HCT116 (cell line): ENCODE measurements at regions not wholly inside any gene's neighbourhood (a gene's known extent, or its start where the extent isn't known, plus 50 kb on each side); places are given as distances from the start of the nearest gene placed in this dataset.

Source experiments
- ATAC-seq: fragments of 200-7000 bp; cut with Tn5 transposase; 2 replicates; pipeline ENCODE4 v1.9.1; 2020; ENCODE audit warnings: mild to moderate bottlenecking, moderate library complexity
- BruUV-seq: library from RNA; stranded (reverse); fragments of 400-500 nt; replicated peaks from 2 replicates; lab custom pipeline; 2021; lab: Mats Ljungman, UMichigan
- CTCF ChIA-PET: fragments of 300-600 bp; sonication (Branson Sonifier 250); formaldehyde crosslinking; loops from one replicate; lab custom pipeline; 2021; ENCODE audit warnings: antibody characterized with exemption; lab: Charles Lee
- POLR2A ChIA-PET: fragments of 300-600, 350-600 bp; sonication (Branson Sonifier 250); formaldehyde crosslinking; loops from one replicate; lab custom pipeline; 2021; ENCODE audit warnings: antibody characterized with exemption; lab: Charles Lee
- RAD21 ChIA-PET, 2 experiments: fragments of 300-600 bp; sonication (Branson Sonifier 250); formaldehyde crosslinking; loops; one replicate each; lab custom pipeline; 2023; ENCODE audit warnings: low total read pairs in 2 of 2; ENCODE audit not compliant: uncharacterized antibody in 2 of 2, unreplicated experiment in 2 of 2, low non-redundant PET in 1 of 2; lab: Charles Lee
- DNase-seq: peaks from one replicate; pipeline ENCODE4 v3.0.0-alpha.2; 2010; ENCODE audit warnings: low read depth, low spot score
- H2AFZ ChIP-seq: fragments of 200-600 bp; shearing (Covaris generic), sonication (generic); 2 replicates; pipeline ENCODE4 v1.6.1; 2017; ENCODE audit warnings: low read depth, mixed run types, mixed read lengths, antibody characterized with exemption, low read length; ENCODE audit not compliant: poor library complexity, severe bottlenecking
- H3K27ac ChIP-seq: 2 replicates; pipeline ENCODE4 v1.5.1; 2012; ENCODE audit warnings: low read depth, low read length
- H3K27me3 ChIP-seq: fragments of 200-600 bp; sonication (generic); 2 replicates; pipeline ENCODE4 v1.6.1; 2016; ENCODE audit warnings: mixed run types, low read length, mixed read lengths; ENCODE audit not compliant: insufficient read depth
- H3K36me3 ChIP-seq, 2 experiments: fragments of 200-500 bp in 1 of 2; fragments of 200-600 bp in 1 of 2; sonication (Bioruptor generic) in 1 of 2; sonication (generic) in 1 of 2; 2 replicates each; pipeline versions ENCODE4 v1.5.1 to v1.6.1; 2014 to 2016; ENCODE audit warnings: low read length in 2 of 2, inconsistent platforms in 1 of 2, mixed read lengths in 1 of 2, mixed run types in 1 of 2; ENCODE audit not compliant: insufficient read depth in 2 of 2, control insufficient read depth in 1 of 2
- H3K4me1 ChIP-seq, 2 experiments: fragments of 200-600 bp in 1 of 2; sonication (generic) in 1 of 2; 2 replicates each; pipeline versions ENCODE4 v1.5.1 to v1.6.1; 2012 to 2017; ENCODE audit warnings: low read length in 2 of 2, inconsistent platforms in 1 of 2, mild to moderate bottlenecking in 1 of 2, mixed read lengths in 1 of 2, mixed run types in 1 of 2, moderate library complexity in 1 of 2; ENCODE audit not compliant: insufficient read depth in 2 of 2, control insufficient read depth in 1 of 2
- H3K4me2 ChIP-seq: fragments of 200-600 bp; sonication (generic); 2 replicates; pipeline ENCODE4 v1.6.1; 2017; ENCODE audit warnings: mixed run types, low read length, mixed read lengths
- H3K4me3 ChIP-seq, 2 experiments: fragments of 200-600 bp in 1 of 2; sonication (generic) in 1 of 2; replicated peaks in 1 of 2; 2 replicates each; pipeline ENCODE4 v1.5.1; 2011 to 2016; ENCODE audit warnings: low read length in 2 of 2, control low read depth in 1 of 2, low read depth in 1 of 2, mild to moderate bottlenecking in 1 of 2, mixed read lengths in 1 of 2, mixed run types in 1 of 2
- H3K79me2 ChIP-seq: fragments of 200-600 bp; sonication (generic); 2 replicates; pipeline ENCODE4 v1.6.1; 2017; ENCODE audit warnings: mild to moderate bottlenecking, mixed run types, low read length, moderate library complexity, mixed read lengths; ENCODE audit not compliant: insufficient read depth
- H3K9ac ChIP-seq: fragments of 200-600 bp; sonication (generic); 2 replicates; pipeline ENCODE4 v1.6.1; 2016; ENCODE audit warnings: low read length, mixed read lengths
- H3K9me2 ChIP-seq: fragments of 200-600 bp; sonication (generic), shearing (Covaris generic); 2 replicates; pipeline ENCODE4 v1.6.1; 2017; ENCODE audit warnings: mixed run types, mild to moderate bottlenecking, moderate library complexity; ENCODE audit not compliant: insufficient read depth
- H3K9me3 ChIP-seq, 2 experiments: fragments of 200-500 bp in 1 of 2; fragments of 200-600 bp in 1 of 2; sonication (Bioruptor generic) in 1 of 2; sonication (generic) in 1 of 2; 2 replicates each; pipeline ENCODE4 v1.6.1; 2014 to 2017; ENCODE audit warnings: low read length in 2 of 2, mixed read lengths in 2 of 2, inconsistent platforms in 1 of 2, low read depth in 1 of 2, mild to moderate bottlenecking in 1 of 2, mixed run types in 1 of 2, moderate library complexity in 1 of 2; ENCODE audit not compliant: control insufficient read depth in 1 of 2, insufficient read depth in 1 of 2
- H4K20me1 ChIP-seq: fragments of 200-600 bp; sonication (generic), shearing (Covaris generic); 2 replicates; pipeline ENCODE4 v1.6.1; 2017; ENCODE audit warnings: mixed run types, mild to moderate bottlenecking, moderate library complexity; ENCODE audit not compliant: insufficient read depth
- CBX3 ChIP-seq: IDR thresholded peaks from 2 replicates; pipeline ENCODE4 v1.6.1; 2012; ENCODE audit warnings: low read depth
- CEBPB ChIP-seq: IDR thresholded peaks from 2 replicates; pipeline ENCODE4 v1.6.1; 2012; ENCODE audit warnings: low read depth
- EGR1 ChIP-seq: IDR thresholded peaks from 2 replicates; pipeline ENCODE4 v1.6.1; 2012; ENCODE audit warnings: low read depth
- ELF1 ChIP-seq: IDR thresholded peaks from 2 replicates; pipeline ENCODE4 v1.6.1; 2012; ENCODE audit warnings: low read depth, borderline replicate concordance
- EZH2phosphoT487 ChIP-seq: fragments of 200-600 bp; IDR thresholded peaks from 2 replicates; pipeline ENCODE4 v1.6.1; 2018; ENCODE audit warnings: antibody characterized with exemption, borderline replicate concordance
- FOSL1 ChIP-seq: IDR thresholded peaks from 2 replicates; pipeline ENCODE4 v1.6.1; 2012; ENCODE audit warnings: low read depth
- JUND ChIP-seq: IDR thresholded peaks from 2 replicates; pipeline ENCODE4 v1.6.1; 2012
- POLR2A ChIP-seq: IDR thresholded peaks from 2 replicates; pipeline ENCODE4 v1.7.0; 2011; ENCODE audit warnings: borderline replicate concordance; ENCODE audit not compliant: insufficient read depth, insufficient read length; ENCODE audit errors: extremely low read depth
- POLR2AphosphoS5 ChIP-seq: IDR thresholded peaks from 2 replicates; pipeline ENCODE4 v1.6.1; 2011; ENCODE audit warnings: mild to moderate bottlenecking, low read depth, low read length, moderate library complexity
- RAD21 ChIP-seq: IDR thresholded peaks from 2 replicates; pipeline ENCODE4 v1.6.1; 2012; ENCODE audit warnings: low read depth, mild to moderate bottlenecking
- SIN3A ChIP-seq: IDR thresholded peaks from 2 replicates; pipeline ENCODE4 v1.6.1; 2012; ENCODE audit warnings: low read depth
- SP1 ChIP-seq: IDR thresholded peaks from 2 replicates; pipeline ENCODE4 v1.6.1; 2012; ENCODE audit warnings: low read depth
- TCF7L2 ChIP-seq: IDR thresholded peaks from 2 replicates; pipeline ENCODE4 v1.7.0; 2011; ENCODE audit warnings: borderline replicate concordance, inconsistent platforms; ENCODE audit not compliant: insufficient read depth, insufficient read length; ENCODE audit errors: extremely low read depth
- YY1 ChIP-seq: IDR thresholded peaks from 2 replicates; pipeline ENCODE4 v1.6.1; 2011; ENCODE audit warnings: low read length, low read depth, moderate library complexity, mild to moderate bottlenecking; ENCODE audit not compliant: insufficient replicate concordance; ENCODE audit errors: extremely low read depth
- ZFX ChIP-seq: fragments of 450-650 bp; IDR thresholded peaks from 2 replicates; pipeline ENCODE4 v1.6.1; 2017
- ZNF274 ChIP-seq: fragments of 200-500 bp; sonication (Bioruptor generic); IDR thresholded peaks from 2 replicates; pipeline ENCODE4 v1.6.1; 2014; ENCODE audit warnings: mild to moderate bottlenecking, low read depth, low read length, inconsistent platforms
- intact Hi-C: fragments of 100-400 bp; cut with micrococcal nuclease; formaldehyde crosslinking; loops from 2 replicates; pipeline ENCODE4 v1.10.0; 2022
- TF ChIP-seq, protein P1 (sequence below): IDR thresholded peaks from 2 replicates; pipeline ENCODE4 v1.6.1; 2012
- TF ChIP-seq, protein P2 (sequence below), 3 experiments: fragments of 200-600 bp in 1 of 3; sonication (generic) in 1 of 3; IDR thresholded peaks in 2 of 3; conservative IDR thresholded peaks in 1 of 3; 2 replicates each; pipeline ENCODE4 v1.5.1; 2012 to 2017; ENCODE audit warnings: low read depth in 2 of 3, low read length in 2 of 3, antibody characterized with exemption in 1 of 3, borderline replicate concordance in 1 of 3, control low read depth in 1 of 3, mild to moderate bottlenecking in 1 of 3, mixed read lengths in 1 of 3, mixed run types in 1 of 3, moderate library complexity in 1 of 3; ENCODE audit not compliant: insufficient read depth in 1 of 3
- TF ChIP-seq, protein P3 (sequence below): IDR thresholded peaks from 2 replicates; pipeline ENCODE4 v1.6.1; 2012; ENCODE audit warnings: low read depth

DNA sequence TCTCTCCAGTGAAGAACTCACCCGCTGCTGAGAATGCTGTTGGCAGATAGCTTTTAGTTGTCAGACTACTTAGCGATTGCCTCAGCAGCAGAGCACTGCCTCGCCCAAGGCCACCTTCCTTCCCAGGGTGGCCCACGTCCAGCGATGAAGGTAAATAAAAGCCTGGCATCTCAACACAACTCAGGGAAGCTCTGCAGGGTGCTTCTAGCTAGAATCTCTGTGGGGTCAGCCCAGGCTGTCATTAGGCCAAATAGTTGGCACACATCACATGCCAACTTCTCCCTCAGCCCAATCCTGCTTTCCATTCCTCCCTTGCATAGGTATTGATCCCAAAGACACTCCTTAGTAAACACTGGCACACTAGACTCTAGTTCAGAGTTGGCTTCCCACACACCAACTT, 368.1 kb upstream of the TMTC1 start:
- ChIA-PET POLR2A (no interaction called here), RAD21 (no interaction called here), CTCF (no interaction called here)
- no peaks in the 10 kb centered on the region for H3K79me2 ChIP-seq
- no peak for ATAC-seq
- H3K9me2 ChIP-seq, result no peaks in the 10 kb centered on the region
- no peak overlapping the region for H2AFZ ChIP-seq
- no TSS peak for BruUV-seq
- H3K27ac ChIP-seq, result no peak overlapping the region
- H3K4me1 ChIP-seq, result no peaks in the 10 kb centered on the region
- H3K4me3 ChIP-seq, result no peak overlapping the region
- no peaks in the 10 kb centered on the region for H4K20me1 ChIP-seq
- no peaks in the 10 kb centered on the region for H3K9me3 ChIP-seq
- no peak overlapping the region for H3K4me2 ChIP-seq
- no peaks in the 10 kb centered on the region; the same call in 1 of the 2 replicates for H3K27me3 ChIP-seq
- intact Hi-C loops, result no loop called here
- H3K36me3 ChIP-seq, result no peaks in the 10 kb centered on the region
- TF ChIP-seq, protein P1, sequence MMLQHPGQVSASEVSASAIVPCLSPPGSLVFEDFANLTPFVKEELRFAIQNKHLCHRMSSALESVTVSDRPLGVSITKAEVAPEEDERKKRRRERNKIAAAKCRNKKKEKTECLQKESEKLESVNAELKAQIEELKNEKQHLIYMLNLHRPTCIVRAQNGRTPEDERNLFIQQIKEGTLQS, result no peak
- TF ChIP-seq ZNF274 (no peak), RAD21 (no peak), EZH2phosphoT487 (no peak), JUND (no peak), TCF7L2 (no peak), ZFX (no peak), YY1 (no peak), POLR2A (no peak), ELF1 (no peak), SIN3A (no peak), SP1 (no peak), CBX3 (no peak), POLR2AphosphoS5 (no peak), CEBPB (no peak), FOSL1 (no peak), EGR1 (no peak)
- TF ChIP-seq, protein P2, sequence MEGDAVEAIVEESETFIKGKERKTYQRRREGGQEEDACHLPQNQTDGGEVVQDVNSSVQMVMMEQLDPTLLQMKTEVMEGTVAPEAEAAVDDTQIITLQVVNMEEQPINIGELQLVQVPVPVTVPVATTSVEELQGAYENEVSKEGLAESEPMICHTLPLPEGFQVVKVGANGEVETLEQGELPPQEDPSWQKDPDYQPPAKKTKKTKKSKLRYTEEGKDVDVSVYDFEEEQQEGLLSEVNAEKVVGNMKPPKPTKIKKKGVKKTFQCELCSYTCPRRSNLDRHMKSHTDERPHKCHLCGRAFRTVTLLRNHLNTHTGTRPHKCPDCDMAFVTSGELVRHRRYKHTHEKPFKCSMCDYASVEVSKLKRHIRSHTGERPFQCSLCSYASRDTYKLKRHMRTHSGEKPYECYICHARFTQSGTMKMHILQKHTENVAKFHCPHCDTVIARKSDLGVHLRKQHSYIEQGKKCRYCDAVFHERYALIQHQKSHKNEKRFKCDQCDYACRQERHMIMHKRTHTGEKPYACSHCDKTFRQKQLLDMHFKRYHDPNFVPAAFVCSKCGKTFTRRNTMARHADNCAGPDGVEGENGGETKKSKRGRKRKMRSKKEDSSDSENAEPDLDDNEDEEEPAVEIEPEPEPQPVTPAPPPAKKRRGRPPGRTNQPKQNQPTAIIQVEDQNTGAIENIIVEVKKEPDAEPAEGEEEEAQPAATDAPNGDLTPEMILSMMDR (IDR thresholded peaks at IDR 0.05 in 2 of 3, conservative IDR thresholded peaks at IDR 0.05 in 1 of 3; ENCODE audit: borderline replicate concordance in 1 of 3, insufficient read depth in 1 of 3, low read depth in 2 of 3, low read length in 2 of 3), result no peak
- TF ChIP-seq, protein P3, sequence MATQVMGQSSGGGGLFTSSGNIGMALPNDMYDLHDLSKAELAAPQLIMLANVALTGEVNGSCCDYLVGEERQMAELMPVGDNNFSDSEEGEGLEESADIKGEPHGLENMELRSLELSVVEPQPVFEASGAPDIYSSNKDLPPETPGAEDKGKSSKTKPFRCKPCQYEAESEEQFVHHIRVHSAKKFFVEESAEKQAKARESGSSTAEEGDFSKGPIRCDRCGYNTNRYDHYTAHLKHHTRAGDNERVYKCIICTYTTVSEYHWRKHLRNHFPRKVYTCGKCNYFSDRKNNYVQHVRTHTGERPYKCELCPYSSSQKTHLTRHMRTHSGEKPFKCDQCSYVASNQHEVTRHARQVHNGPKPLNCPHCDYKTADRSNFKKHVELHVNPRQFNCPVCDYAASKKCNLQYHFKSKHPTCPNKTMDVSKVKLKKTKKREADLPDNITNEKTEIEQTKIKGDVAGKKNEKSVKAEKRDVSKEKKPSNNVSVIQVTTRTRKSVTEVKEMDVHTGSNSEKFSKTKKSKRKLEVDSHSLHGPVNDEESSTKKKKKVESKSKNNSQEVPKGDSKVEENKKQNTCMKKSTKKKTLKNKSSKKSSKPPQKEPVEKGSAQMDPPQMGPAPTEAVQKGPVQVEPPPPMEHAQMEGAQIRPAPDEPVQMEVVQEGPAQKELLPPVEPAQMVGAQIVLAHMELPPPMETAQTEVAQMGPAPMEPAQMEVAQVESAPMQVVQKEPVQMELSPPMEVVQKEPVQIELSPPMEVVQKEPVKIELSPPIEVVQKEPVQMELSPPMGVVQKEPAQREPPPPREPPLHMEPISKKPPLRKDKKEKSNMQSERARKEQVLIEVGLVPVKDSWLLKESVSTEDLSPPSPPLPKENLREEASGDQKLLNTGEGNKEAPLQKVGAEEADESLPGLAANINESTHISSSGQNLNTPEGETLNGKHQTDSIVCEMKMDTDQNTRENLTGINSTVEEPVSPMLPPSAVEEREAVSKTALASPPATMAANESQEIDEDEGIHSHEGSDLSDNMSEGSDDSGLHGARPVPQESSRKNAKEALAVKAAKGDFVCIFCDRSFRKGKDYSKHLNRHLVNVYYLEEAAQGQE, result no peak
- DNase-seq, result no peak
- H3K9ac ChIP-seq, result no peak overlapping the region
